ENCODE measurements at regions not wholly inside any gene's neighbourhood (a gene's known extent, or its start where the extent isn't known, plus 50 kb on each side); places are given as distances from the start of the nearest gene placed in this dataset.

GRCh38 chr1:222924136-222924706 lies 109.4 kb downstream of the DISP1 start:
- ChIA-PET CTCF (interaction anchor here (0.5 kb wide), 1 partner anchor 133 kb away, joined by 3 read pairs; no protein-coding TSS in a partner anchor), POLR2A (ENCODE audit: low non-redundant PET) (no interaction called here)
- no peak overlapping the region for H3K27ac ChIP-seq
- DNase-seq (ENCODE audit: low spot score): no peak
- no peak for TF ChIP-seq CTCF (conservative IDR thresholded peaks at IDR 0.05; ENCODE audit: low read depth)

GRCh38 chr1:222926566-222926965 lies 111.7 kb downstream of the DISP1 start:
- no peak for DNase-seq (ENCODE audit: low spot score)
- ChIA-PET CTCF (no interaction called here), POLR2A (ENCODE audit: low non-redundant PET) (no interaction called here)
- TF ChIP-seq CTCF (conservative IDR thresholded peaks at IDR 0.05; ENCODE audit: low read depth): no peak
- no peak overlapping the region for H3K27ac ChIP-seq

- no peak for DNase-seq (ENCODE audit: low spot score)
- H3K27ac ChIP-seq: no peak overlapping the region
- ChIA-PET POLR2A (ENCODE audit: low non-redundant PET) (no interaction called here), CTCF (no interaction called here)
- no peak for TF ChIP-seq CTCF (conservative IDR thresholded peaks at IDR 0.05; ENCODE audit: low read depth)
Observed at GRCh38 chr1:222927031-222927430, 112.2 kb downstream of the DISP1 start.

GRCh38 chr1:222928212-222928611 lies 113.4 kb downstream of the DISP1 start:
- DNase-seq (ENCODE audit: low spot score): no peak
- H3K27ac ChIP-seq: no peak overlapping the region
- ChIA-PET CTCF (interaction anchor here (0.8 kb wide), 1 partner anchor 58 kb away, joined by 3 read pairs; no protein-coding TSS in a partner anchor), POLR2A (ENCODE audit: low non-redundant PET) (no interaction called here)
- TF ChIP-seq CTCF (conservative IDR thresholded peaks at IDR 0.05; ENCODE audit: low read depth): no peak

GRCh38 chr1:222930070-222930469 lies 115.2 kb downstream of the DISP1 start:
- no peak overlapping the region for H3K27ac ChIP-seq
- no peak for DNase-seq (ENCODE audit: low spot score)
- ChIA-PET POLR2A (ENCODE audit: low non-redundant PET) (no interaction called here), CTCF (no interaction called here)
- no peak for TF ChIP-seq CTCF (conservative IDR thresholded peaks at IDR 0.05; ENCODE audit: low read depth)

- TF ChIP-seq CTCF (conservative IDR thresholded peaks at IDR 0.05; ENCODE audit: low read depth): no peak
Observed at GRCh38 chr1:222931023-222931422, 116.2 kb downstream of the DISP1 start.

More at GRCh38 chr1:222931023-222931422, 116.2 kb downstream of the DISP1 start:
- no peak overlapping the region for H3K27ac ChIP-seq
- POLR2A ChIA-PET (ENCODE audit: low non-redundant PET): no interaction called here
- CTCF ChIA-PET: interaction anchor here (0.5 to 0.6 kb wide), 2 partner anchors 78 to 1303 kb away, joined by 4 read pairs; no protein-coding TSS in a partner anchor
- DNase-seq (ENCODE audit: low spot score): no peak
